NCI-H1694 treated with DMSO at 0.1 percent for 48 hours (cell line): ENCODE measurements at regions not wholly inside any gene's neighbourhood (a gene's known extent, or its start where the extent isn't known, plus 50 kb on each side); places are given as distances from the start of the nearest gene placed in this dataset.

Source experiments
- DNase-seq: peaks from one replicate; lab custom pipeline; 2025; lab: John Stamatoyannopoulos, UW

DNA sequence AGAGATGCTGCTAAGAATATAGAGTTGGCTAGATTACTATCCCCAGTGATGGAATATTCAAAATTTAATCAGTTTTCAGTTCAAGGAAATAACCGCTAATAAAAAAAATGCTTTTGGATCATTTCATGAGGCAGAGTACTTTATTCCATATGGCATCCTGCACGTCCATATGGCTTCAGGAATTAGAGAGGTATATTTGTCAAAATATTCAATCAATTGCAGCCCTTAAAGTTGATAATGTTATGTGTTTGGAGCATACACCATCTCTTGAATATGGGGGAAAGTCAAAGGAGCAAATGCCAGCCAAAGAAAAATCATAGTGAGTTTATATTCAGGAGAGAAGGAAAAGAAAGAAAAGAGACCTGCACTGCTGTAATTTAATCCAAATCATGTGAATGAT, 266.4 kb downstream of the TMEM182 start:
- peak; percentile 68 for DNase-seq
